HG03060 (cell line): ENCODE measurements at regions not wholly inside any gene's neighbourhood (a gene's known extent, or its start where the extent isn't known, plus 50 kb on each side); places are given as distances from the start of the nearest gene placed in this dataset.
"Not testable (repeated sequence)": the region's sequence is repeated elsewhere in the genome, so short reads cannot be mapped to it uniquely, and the experiment has no call there.

Source experiments
- ATAC-seq: cut with Tn5 transposase; IDR thresholded peaks from one replicate; pipeline ENCODE4 v1.9.1; 2021; ENCODE audit warnings: low read depth, moderate number of reproducible peaks; ENCODE audit not compliant: unreplicated experiment

DNA sequence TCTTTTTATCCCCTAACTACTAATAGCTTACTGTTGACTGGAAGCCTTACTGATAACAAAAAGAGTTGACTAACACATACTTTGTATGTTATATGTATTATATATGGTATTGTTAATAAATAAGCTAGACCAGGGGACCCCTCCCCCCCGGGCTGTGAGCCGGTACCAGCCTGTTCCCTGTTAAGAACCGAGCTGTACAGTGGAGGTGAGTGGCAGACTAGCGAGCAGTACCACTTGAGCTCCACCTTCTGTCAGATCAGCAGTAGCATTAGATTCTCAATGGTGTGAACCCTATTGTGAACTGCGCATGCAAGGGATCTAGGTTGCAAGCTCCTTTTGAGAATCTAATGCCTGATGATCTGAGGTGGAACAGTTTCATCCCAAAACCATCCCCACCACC lies 377.0 kb downstream of the IPMK start:
- ATAC-seq = no peak

GRCh38 chr10:57885618-57885968 lies 382.1 kb downstream of the IPMK start:
- not testable (repeated sequence) for ATAC-seq

- no peak for ATAC-seq
Measured at GRCh38 chr10:57884965-57885617, 382.6 kb downstream of the IPMK start.

GRCh38 chr10:57884407-57884806 lies 383.3 kb downstream of the IPMK start:
- no peak for ATAC-seq

DNA sequence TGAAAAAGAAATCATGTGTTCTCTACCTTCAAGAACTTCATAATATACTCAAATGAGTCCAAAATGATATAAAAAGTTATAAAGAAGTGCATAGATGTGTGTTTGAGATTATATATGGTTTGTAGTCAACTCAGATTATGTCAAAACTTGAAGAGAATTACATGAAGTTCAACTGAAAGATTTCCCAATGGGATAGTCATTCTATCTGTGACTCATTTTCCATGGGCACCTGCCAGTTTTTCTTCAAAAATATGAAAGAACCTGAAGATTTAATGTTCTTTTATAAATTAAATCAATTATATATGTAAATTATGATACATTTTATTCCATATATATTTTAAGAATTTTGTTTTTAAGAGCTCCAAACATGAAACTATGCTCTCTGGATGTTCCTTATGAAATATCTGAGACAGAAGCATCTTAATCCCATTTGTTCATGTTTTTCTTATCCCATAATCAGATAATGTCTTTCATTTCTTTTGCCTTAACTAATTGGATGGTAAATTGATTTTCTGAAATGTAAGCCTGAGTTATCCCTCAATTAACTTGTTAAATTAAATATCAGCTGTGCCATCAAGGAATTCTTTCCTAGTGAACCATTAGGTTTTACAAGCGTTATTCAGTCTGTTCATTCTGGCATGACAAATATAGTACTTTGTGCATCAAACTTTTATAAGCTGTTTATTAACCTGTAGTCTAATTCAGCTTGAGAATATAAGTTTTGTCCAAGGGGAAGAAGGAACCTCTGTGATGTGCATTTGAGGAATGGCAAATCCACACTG lies 387.1 kb downstream of the IPMK start:
- no peak for ATAC-seq

DNA sequence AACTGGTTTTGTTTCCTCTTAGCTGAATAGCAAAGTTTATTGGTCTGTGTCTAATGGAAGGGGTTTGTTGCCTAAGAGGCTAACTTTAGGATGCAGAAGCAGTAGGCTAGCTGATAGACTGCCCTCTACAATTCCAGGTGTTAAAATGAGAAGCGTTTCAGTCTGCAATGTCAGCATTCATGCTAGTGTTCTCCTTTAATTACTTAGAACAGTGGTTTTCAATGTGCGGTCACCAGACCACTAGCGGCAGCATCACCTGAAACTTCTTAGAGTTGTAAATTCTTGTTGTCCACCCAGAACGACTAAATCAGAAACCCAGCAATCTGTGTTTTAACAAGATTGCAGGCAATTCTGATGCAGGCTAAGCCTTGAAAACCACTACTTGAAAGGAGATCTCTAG lies 392.9 kb downstream of the IPMK start:
- ATAC-seq = no peak

- ATAC-seq = no peak
Measured at GRCh38 chr10:57867241-57867640, 400.5 kb downstream of the IPMK start.

- ATAC-seq = no peak
Measured at GRCh38 chr10:57864765-57865680, 402.7 kb downstream of the IPMK start.

DNA sequence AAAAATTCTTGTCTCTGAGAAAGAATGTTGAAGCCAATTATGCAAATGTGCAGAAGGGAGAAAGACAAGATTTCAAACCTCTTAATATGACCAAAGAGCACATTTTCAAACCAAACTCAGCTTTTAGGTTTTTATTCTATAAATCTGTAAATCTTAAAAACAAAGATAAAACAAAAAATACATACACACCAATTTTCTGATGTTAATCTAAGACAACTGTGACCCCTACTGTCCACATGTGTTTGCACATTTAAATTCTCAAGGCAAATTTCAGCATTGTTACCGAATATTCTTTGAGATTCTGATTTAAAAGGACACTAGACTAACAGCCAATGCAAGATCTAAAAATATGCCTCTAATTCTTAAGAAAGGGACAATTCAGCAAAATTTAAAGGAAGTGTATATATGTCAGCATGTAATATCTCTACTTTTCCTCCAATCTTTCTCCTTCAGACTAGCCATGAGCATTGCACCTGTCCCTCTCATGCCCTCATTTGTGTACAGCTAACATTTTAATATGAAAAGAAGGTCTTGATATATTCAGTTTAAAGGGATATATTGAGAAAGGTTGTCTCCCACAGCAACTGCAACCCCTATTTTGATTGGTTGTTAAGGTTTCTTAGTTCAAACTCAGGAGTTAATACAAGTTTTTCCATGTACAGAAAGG lies 417.9 kb downstream of the IPMK start:
- ATAC-seq = no peak

GRCh38 chr10:57846307-57847065 lies 421.2 kb downstream of the IPMK start:
- no peak for ATAC-seq

DNA sequence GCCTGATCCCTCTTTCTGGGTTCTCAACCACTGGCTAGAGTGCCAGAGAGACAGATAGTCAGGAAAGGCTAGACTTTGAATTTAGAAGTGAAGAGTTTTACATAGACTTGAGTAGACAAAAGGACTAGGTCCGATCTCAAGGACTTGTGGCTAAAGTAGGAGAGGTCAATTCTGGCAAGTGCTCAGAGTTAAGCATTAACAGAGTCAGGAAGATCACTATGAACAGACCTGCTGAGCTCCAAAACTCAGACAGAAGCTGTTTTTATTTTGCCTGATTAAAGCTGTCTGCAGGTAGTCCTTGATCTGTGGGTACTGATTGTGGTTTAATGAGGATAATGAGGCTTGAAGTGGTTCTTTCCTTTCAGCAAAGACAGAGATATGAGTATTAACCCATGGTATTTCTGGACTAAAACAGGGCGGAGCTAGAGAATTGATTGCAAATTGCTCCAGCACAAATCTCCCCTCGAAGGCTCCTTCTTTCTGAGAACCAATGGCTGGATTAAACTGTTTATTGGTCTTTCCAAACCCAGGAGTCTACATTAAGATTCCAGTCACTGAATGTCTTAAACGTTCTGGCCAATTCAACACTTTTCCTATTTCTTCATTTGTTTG lies 423.2 kb downstream of the IPMK start:
- no peak for ATAC-seq

GRCh38 chr10:57830877-57831560 lies 436.7 kb downstream of the IPMK start:
- no peak for ATAC-seq

DNA sequence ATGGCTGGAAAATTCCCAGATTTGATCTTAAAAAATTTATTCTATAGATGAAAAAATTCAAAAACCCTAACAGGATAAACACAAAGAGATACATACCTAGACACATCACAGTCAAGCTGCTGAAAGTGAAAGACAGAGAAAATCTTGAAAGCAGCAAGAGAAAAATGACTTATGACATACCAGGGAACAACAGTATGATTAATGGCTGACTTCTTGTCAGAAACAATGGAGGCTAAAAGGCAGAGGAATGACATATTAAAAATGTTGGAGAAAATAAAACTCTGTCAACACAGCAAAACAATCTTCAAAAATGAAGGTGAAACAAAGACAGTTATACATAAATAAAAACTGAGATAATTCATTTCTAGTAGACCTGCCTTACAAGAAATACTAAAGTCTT lies 442.7 kb downstream of the IPMK start:
- no peak for ATAC-seq

- no peak for ATAC-seq
Measured at GRCh38 chr10:57823398-57823797, 444.3 kb downstream of the IPMK start.

DNA sequence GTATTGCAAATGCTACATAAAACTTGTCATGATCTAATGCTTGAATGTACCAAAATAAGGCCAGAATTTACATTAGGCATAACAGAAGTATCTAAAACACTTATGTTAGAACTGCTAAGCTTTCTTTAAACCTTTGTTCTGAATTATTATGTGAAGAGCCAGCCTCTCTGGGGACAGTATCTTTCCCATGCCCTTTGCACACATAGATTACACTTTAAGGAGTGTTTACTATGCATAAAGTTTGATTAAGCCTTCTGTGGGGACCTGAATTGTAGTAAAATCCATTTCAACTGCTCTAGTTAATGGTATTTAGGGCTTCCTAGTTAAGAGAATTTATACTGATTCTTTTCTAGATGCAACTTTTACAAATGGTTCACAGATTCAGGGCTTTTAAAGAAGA lies 444.7 kb downstream of the IPMK start:
- ATAC-seq = no peak

- ATAC-seq = no peak
Measured at GRCh38 chr10:57818522-57818921, 449.2 kb downstream of the IPMK start.

DNA sequence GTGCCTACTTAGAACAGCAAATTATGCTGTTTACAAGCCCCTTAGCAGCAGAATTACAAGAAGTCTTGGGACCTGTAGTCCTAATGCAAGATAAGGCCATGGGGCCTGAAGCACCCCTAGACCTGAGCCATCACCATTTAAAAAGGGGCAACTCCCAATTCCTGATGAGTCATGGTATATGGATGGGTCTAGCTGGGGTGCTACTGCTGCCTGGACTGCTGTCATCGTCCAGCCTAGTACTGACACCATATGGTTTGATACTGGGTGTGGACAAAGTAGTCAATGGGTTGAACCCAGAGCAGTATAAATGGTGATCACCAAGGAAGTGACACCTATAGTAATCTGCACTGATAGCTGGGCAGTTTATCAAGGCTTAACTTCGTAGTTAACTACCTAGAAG lies 450.0 kb downstream of the IPMK start:
- no peak for ATAC-seq

- ATAC-seq = no peak
Measured at GRCh38 chr10:57815949-57816348, 451.7 kb downstream of the IPMK start.

GRCh38 chr10:57809961-57810360 lies 457.7 kb downstream of the IPMK start:
- no peak for ATAC-seq
